Hepatocyte (in vitro differentiated cells): ENCODE measurements at regions not wholly inside any gene's neighbourhood (a gene's known extent, or its start where the extent isn't known, plus 50 kb on each side); places are given as distances from the start of the nearest gene placed in this dataset.

ENCODE experiments used
- EZH2 ChIP-seq: fragments of 200-600 bp; sonication (generic); IDR thresholded peaks from 2 replicates; pipeline ENCODE4 v1.6.1; 2016; ENCODE audit warnings: antibody characterized with exemption, mild to moderate bottlenecking, borderline replicate concordance
- EZH2phosphoT487 ChIP-seq: fragments of 200-600 bp; sonication (generic); IDR thresholded peaks from one replicate; pipeline ENCODE4 v1.6.1; 2018; ENCODE audit warnings: antibody characterized with exemption, mild to moderate bottlenecking, low read depth, moderate library complexity; ENCODE audit not compliant: unreplicated experiment, severe bottlenecking
- TF ChIP-seq, protein P1 (sequence below): fragments of 200-600 bp; sonication (generic); IDR thresholded peaks from 2 replicates; pipeline ENCODE4 v1.5.1; 2016; ENCODE audit warnings: antibody characterized with exemption, mild to moderate bottlenecking; ENCODE audit not compliant: poor library complexity

DNA sequence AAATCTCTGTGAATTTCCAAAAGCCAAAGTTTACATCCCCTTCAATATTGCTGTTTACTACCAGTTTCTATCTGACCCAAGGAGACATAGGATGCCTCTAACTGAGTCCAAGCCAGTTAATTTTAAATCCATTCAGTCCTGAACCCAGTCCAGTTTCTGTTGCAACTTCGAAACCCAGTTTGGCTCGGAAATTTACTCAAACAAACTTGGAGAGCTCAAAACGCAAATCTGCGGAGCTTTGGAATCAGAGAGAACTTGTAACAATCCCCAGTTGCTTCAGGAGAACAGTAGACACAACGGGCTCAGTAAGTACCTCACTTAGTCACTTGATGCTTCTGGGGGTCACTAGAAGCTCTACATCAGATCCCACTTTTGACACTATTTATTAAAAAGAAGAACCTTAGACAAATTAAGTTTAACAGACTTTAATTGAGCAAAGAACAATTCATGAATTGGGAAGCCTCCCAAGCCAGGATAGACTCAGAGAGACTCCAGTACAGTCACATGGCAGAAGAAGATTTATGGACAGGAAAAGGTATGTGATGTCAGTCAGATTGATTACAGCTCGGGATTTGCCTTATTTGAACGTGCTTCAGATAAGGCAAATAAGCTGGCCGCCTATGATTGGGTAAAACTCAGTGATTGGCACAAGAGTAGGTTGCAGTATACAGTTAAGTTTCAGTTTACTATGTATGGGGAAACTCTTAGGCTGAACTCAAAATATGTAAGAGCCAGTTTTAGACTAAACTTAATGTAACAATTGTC lies 118.0 kb downstream of the RFPL4B start:
- TF ChIP-seq, protein P1, sequence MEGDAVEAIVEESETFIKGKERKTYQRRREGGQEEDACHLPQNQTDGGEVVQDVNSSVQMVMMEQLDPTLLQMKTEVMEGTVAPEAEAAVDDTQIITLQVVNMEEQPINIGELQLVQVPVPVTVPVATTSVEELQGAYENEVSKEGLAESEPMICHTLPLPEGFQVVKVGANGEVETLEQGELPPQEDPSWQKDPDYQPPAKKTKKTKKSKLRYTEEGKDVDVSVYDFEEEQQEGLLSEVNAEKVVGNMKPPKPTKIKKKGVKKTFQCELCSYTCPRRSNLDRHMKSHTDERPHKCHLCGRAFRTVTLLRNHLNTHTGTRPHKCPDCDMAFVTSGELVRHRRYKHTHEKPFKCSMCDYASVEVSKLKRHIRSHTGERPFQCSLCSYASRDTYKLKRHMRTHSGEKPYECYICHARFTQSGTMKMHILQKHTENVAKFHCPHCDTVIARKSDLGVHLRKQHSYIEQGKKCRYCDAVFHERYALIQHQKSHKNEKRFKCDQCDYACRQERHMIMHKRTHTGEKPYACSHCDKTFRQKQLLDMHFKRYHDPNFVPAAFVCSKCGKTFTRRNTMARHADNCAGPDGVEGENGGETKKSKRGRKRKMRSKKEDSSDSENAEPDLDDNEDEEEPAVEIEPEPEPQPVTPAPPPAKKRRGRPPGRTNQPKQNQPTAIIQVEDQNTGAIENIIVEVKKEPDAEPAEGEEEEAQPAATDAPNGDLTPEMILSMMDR = no peak
- TF ChIP-seq EZH2 = no peak
- no peak for TF ChIP-seq EZH2phosphoT487
